Endothelial cell of umbilical vein (primary cell): ENCODE measurements at regions not wholly inside any gene's neighbourhood (a gene's known extent, or its start where the extent isn't known, plus 50 kb on each side); places are given as distances from the start of the nearest gene placed in this dataset.

Experiments used
- BruUV-seq: library from RNA; stranded (reverse); fragments of 400-500 nt; replicated peaks from 2 replicates; lab custom pipeline; 2021; lab: Mats Ljungman, UMichigan
- CTCF ChIA-PET: fragments of 300-600, 350-600 bp; sonication (Branson Sonifier 250); formaldehyde crosslinking; loops from one replicate; lab custom pipeline; 2021; ENCODE audit warnings: antibody characterized with exemption, inconsistent platforms; lab: Charles Lee
- POLR2A ChIA-PET: fragments of 300-600, 350-600 bp; sonication (Branson Sonifier 250); formaldehyde crosslinking; loops from one replicate; lab custom pipeline; 2021; ENCODE audit warnings: antibody characterized with exemption, inconsistent platforms; lab: Charles Lee
- DNase-seq: peaks from one replicate; pipeline ENCODE4 v3.0.0-alpha.2; 2011; ENCODE audit warnings: low read depth, low spot score
- FAIRE-seq: peaks from 2 replicates; lab custom pipeline; 2011; peaks lifted over from hg19 to GRCh38; lab: Jason Lieb, UNC
- H2AFZ ChIP-seq: 2 replicates; pipeline ENCODE4 v1.6.0; 2012; ENCODE audit warnings: low read depth, low read length, control low read depth, inconsistent platforms
- H3K27ac ChIP-seq: 2 replicates; pipeline ENCODE4 v1.5.1; 2011; ENCODE audit warnings: low read depth, mild to moderate bottlenecking, control low read depth, low read length, moderate library complexity; ENCODE audit not compliant: insufficient read depth
- H3K27me3 ChIP-seq, 2 experiments: 2 replicates each; pipeline versions ENCODE4 v1.6.0 to v1.6.1; 2011; ENCODE audit warnings: low read length in 2 of 2, mixed read lengths in 1 of 2; ENCODE audit not compliant: control insufficient read depth in 2 of 2, insufficient read depth in 2 of 2
- H3K36me3 ChIP-seq, 2 experiments: 2 replicates in 1 of 2; 3 replicates in 1 of 2; pipeline ENCODE4 v1.5.1; 2011; ENCODE audit warnings: low read length in 2 of 2, mild to moderate bottlenecking in 1 of 2, moderate library complexity in 1 of 2; ENCODE audit not compliant: control insufficient read depth in 2 of 2, insufficient read depth in 2 of 2; ENCODE audit errors: extremely low read depth in 1 of 2
- H3K4me1 ChIP-seq: 3 replicates; pipeline ENCODE4 v1.5.1; 2011; ENCODE audit warnings: mild to moderate bottlenecking, low read length; ENCODE audit not compliant: control insufficient read depth, insufficient read depth; ENCODE audit errors: extremely low read depth
- H3K4me2 ChIP-seq: 2 replicates; pipeline ENCODE4 v1.6.1; 2011; ENCODE audit warnings: low read length, control low read depth, mixed read lengths; ENCODE audit not compliant: insufficient read depth
- H3K4me3 ChIP-seq, 3 experiments: fragments of 200-600 bp in 1 of 3; sonication (generic), shearing (Covaris generic) in 1 of 3; replicated peaks in 1 of 3; 2 replicates each; pipeline ENCODE4 v1.5.1; 2011 to 2016; ENCODE audit warnings: control low read depth in 3 of 3, low read length in 3 of 3, mild to moderate bottlenecking in 2 of 3, inconsistent platforms in 1 of 3, low read depth in 1 of 3, moderate library complexity in 1 of 3; ENCODE audit not compliant: insufficient read depth in 1 of 3
- H3K79me2 ChIP-seq: 2 replicates; pipeline ENCODE4 v1.6.0; 2012; ENCODE audit warnings: low read length, inconsistent platforms; ENCODE audit not compliant: control insufficient read depth, insufficient read depth
- H3K9ac ChIP-seq: replicated peaks from 2 replicates; pipeline ENCODE3; 2011; ENCODE audit warnings: low read length, control low read depth; ENCODE audit not compliant: insufficient read depth; ENCODE audit errors: extremely low read depth
- H3K9me1 ChIP-seq: replicated peaks from 3 replicates; pipeline ENCODE4 v1.6.0; 2011; ENCODE audit warnings: mild to moderate bottlenecking, low read length; ENCODE audit not compliant: control insufficient read depth, insufficient read depth; ENCODE audit errors: extremely low read depth
- H3K9me3 ChIP-seq: replicated peaks from 2 replicates; pipeline ENCODE4 v1.5.1; 2012; ENCODE audit warnings: low read length, inconsistent platforms; ENCODE audit not compliant: control insufficient read depth, insufficient read depth
- H4K20me1 ChIP-seq: replicated peaks from 2 replicates; pipeline ENCODE3; 2011; ENCODE audit warnings: mild to moderate bottlenecking, low read length; ENCODE audit not compliant: control insufficient read depth, insufficient read depth; ENCODE audit errors: extremely low read depth
- CTCF ChIP-seq, 2 donors: IDR thresholded peaks; 1 replicate in 1 of 2; 2 replicates in 1 of 2; pipeline ENCODE4 v1.5.1; 2011; ENCODE audit warnings: low read length in 2 of 2, mild to moderate bottlenecking in 2 of 2, moderate library complexity in 2 of 2, control low read depth in 1 of 2, inconsistent platforms in 1 of 2, low read depth in 1 of 2; ENCODE audit not compliant: insufficient read depth in 1 of 2; ENCODE audit errors: extremely low read depth in 1 of 2
- EZH2 ChIP-seq: IDR thresholded peaks from 2 replicates; pipeline ENCODE4 v1.6.1; 2012; ENCODE audit warnings: borderline replicate concordance, low read depth, mild to moderate bottlenecking, moderate library complexity, low read length, inconsistent platforms; ENCODE audit not compliant: severe bottlenecking
- FOS ChIP-seq: IDR thresholded peaks from 2 replicates; pipeline ENCODE4 v1.6.1; 2011; ENCODE audit warnings: mild to moderate bottlenecking, low read length, moderate library complexity, borderline replicate concordance; ENCODE audit not compliant: insufficient read depth
- GATA2 ChIP-seq: IDR thresholded peaks from 2 replicates; pipeline ENCODE4 v1.7.0; 2011; ENCODE audit warnings: low read depth, mild to moderate bottlenecking, moderate library complexity, mixed read lengths, low read length; ENCODE audit not compliant: insufficient read length, insufficient read depth
- JUN ChIP-seq: IDR thresholded peaks from 2 replicates; pipeline ENCODE4 v1.6.1; 2011; ENCODE audit warnings: borderline replicate concordance, low read depth; ENCODE audit not compliant: insufficient read length, insufficient read depth
- MAX ChIP-seq: IDR thresholded peaks from 2 replicates; pipeline ENCODE4 v1.6.1; 2011; ENCODE audit not compliant: insufficient read depth, insufficient read length
- MYC ChIP-seq: IDR thresholded peaks from one replicate; pipeline ENCODE4 v1.6.1; 2011; ENCODE audit warnings: mild to moderate bottlenecking, low read depth, low read length
- POLR2A ChIP-seq: IDR thresholded peaks from 2 replicates; pipeline ENCODE4 v1.6.1; 2012; ENCODE audit warnings: low read depth, mild to moderate bottlenecking, control low read depth, low read length
- POLR2AphosphoS5 ChIP-seq: IDR thresholded peaks from 2 replicates; pipeline ENCODE4 v1.6.1; 2012; ENCODE audit warnings: low read depth, mild to moderate bottlenecking, control low read depth, low read length, moderate library complexity; ENCODE audit not compliant: insufficient read depth
- dilution Hi-C: fragments of 300-500 bp; cut with MboI; formaldehyde crosslinking; loops from one replicate; pipeline ENCODE4 v1.15.0; 2019; ENCODE audit warnings: low sequenced_read_pairs; ENCODE audit not compliant: extremely low pct_ligation_motif_present
- intact Hi-C: fragments of 100-400 bp; cut with micrococcal nuclease; formaldehyde crosslinking; loops from one replicate; pipeline ENCODE4 v1.10.0; 2022

GRCh38 chr21:16441789-16442188, 712.0 kb downstream of the USP25 start:
- Histone ChIP-seq H3K4me2 (no peak overlapping the region), H3K27me3 (no peaks in the 10 kb centered on the region), H2AFZ (no peak overlapping the region), H3K79me2 (peaks cover 51% of the 10 kb centered on the region), H3K9ac (no peak overlapping the region), H3K9me3 (no peaks in the 10 kb centered on the region), H4K20me1 (no peaks in the 10 kb centered on the region), H3K36me3 (no peaks in the 10 kb centered on the region), H3K4me3 (no peak overlapping the region), H3K27ac (no peak overlapping the region), H3K4me1 (peaks cover 22% of the 10 kb centered on the region), H3K9me1 (peaks cover 2% of the 10 kb centered on the region)
- no TSS peak for BruUV-seq
- ChIA-PET POLR2A (no interaction called here), CTCF (interaction anchor here (0.9 kb wide), 1 partner anchor 99 kb away, joined by 3 read pairs; no protein-coding TSS in a partner anchor)
- intact Hi-C loops = no loop called here
- dilution Hi-C loops = no loop called here
- no peak for FAIRE-seq
- TF ChIP-seq EZH2 (no peak), CTCF (IDR thresholded peaks at IDR 0.05; ENCODE audit: extremely low read depth in 1 of 2, insufficient read depth in 1 of 2, low read depth in 1 of 2, low read length in 2 of 2) (no peak)
- no peak for DNase-seq

GRCh38 chr21:16454399-16454798, 724.6 kb downstream of the USP25 start:
- ChIA-PET CTCF (interaction anchor here (0.9 to 2.1 kb wide), 9 partner anchors 9 to 589 kb away, joined by 3 to 10 read pairs (median 4); no protein-coding TSS in a partner anchor), POLR2A (interaction anchor here (0.6 kb wide), 1 partner anchor 59 kb away, joined by 4 read pairs; no protein-coding TSS in a partner anchor)
- no peak overlapping the region for H3K4me3 ChIP-seq
- H3K27me3 ChIP-seq = no peaks in the 10 kb centered on the region
- H3K9ac ChIP-seq = no peak overlapping the region
- H2AFZ ChIP-seq = no peak overlapping the region
- H3K27ac ChIP-seq = no peak overlapping the region
- TF ChIP-seq MAX = no peak
- no peak for TF ChIP-seq EZH2
- TF ChIP-seq MYC = no peak
- TF ChIP-seq POLR2AphosphoS5 = no peak
- TF ChIP-seq CTCF (IDR thresholded peaks at IDR 0.05; ENCODE audit: extremely low read depth in 1 of 2, insufficient read depth in 1 of 2, low read depth in 1 of 2, low read length in 2 of 2) = no peak
- TF ChIP-seq JUN = no peak
- TF ChIP-seq GATA2 = no peak
- TF ChIP-seq POLR2A = no peak
- no peak for TF ChIP-seq FOS
- intact Hi-C loops = loop anchor here (2.0 to 5.0 kb wide), 2 partner anchors 148 to 590 kb away; no protein-coding TSS in a partner anchor
- FAIRE-seq (peak; percentile 28), DNase-seq (peak; percentile 49)
- no peak overlapping the region for H3K4me2 ChIP-seq
- H3K9me3 ChIP-seq = no peaks in the 10 kb centered on the region
- H4K20me1 ChIP-seq = peaks cover 3% of the 10 kb centered on the region
- no peaks in the 10 kb centered on the region for H3K4me1 ChIP-seq
- H3K9me1 ChIP-seq = peaks cover 2% of the 10 kb centered on the region
- no TSS peak for BruUV-seq
- peaks cover 39% of the 10 kb centered on the region for H3K79me2 ChIP-seq
- dilution Hi-C loops = no loop called here
- no peaks in the 10 kb centered on the region for H3K36me3 ChIP-seq
